ENCODE measurements at regions not wholly inside any gene's neighbourhood (a gene's known extent, or its start where the extent isn't known, plus 50 kb on each side); places are given as distances from the start of the nearest gene placed in this dataset.

DNA sequence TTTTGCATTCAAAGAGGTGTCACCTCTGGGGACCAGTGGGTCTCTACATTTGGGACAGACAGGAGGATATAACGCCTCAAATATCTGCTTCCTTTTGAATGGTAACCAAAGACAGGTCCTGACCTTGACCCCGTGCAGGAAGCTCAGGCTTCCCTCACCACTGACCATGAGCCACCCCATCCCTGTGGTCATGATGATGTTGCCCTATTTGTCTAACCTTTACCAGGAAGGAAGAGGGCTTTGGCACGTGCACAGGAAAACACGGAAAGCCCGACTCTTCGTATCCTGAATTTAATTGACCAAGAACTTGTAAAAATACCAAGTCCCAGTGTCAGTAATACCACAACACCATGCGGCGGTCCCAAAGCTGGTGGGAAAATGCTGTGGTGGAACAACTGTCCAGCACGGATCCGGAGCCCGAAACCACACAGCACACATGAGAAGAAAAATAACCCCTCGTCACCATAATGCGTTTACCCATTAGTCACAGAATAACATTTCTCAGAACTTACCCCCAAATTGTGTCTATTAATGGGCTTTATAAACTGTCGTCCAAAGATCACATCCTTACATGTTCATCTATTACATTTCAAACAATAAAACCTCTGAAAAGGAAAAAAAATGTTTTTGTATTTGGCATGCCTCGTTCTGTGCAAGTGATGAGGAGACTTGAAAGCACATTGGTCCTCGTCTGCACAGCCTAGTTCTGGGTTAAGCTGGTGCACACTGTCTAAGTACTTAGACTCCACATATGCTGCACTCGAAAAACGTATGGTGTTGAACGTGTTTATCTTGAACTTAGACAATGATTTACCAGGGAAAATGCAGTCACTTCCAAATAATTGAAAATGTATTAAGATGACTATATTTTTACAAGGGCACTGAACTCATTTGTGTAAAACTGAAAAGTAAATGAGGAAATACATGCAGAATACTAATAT, 118.9 kb upstream of the IGF1R start:
- TF ChIP-seq FOXP2 (optimal IDR thresholded peaks at IDR 0.05; ENCODE audit: borderline replicate concordance, extremely low read depth, extremely low read length, insufficient read depth) = no peak
- TF ChIP-seq SIN3A (IDR thresholded peaks at IDR 0.05; ENCODE audit: borderline replicate concordance, insufficient read depth, low read length) = no peak
- TF ChIP-seq, protein P1, sequence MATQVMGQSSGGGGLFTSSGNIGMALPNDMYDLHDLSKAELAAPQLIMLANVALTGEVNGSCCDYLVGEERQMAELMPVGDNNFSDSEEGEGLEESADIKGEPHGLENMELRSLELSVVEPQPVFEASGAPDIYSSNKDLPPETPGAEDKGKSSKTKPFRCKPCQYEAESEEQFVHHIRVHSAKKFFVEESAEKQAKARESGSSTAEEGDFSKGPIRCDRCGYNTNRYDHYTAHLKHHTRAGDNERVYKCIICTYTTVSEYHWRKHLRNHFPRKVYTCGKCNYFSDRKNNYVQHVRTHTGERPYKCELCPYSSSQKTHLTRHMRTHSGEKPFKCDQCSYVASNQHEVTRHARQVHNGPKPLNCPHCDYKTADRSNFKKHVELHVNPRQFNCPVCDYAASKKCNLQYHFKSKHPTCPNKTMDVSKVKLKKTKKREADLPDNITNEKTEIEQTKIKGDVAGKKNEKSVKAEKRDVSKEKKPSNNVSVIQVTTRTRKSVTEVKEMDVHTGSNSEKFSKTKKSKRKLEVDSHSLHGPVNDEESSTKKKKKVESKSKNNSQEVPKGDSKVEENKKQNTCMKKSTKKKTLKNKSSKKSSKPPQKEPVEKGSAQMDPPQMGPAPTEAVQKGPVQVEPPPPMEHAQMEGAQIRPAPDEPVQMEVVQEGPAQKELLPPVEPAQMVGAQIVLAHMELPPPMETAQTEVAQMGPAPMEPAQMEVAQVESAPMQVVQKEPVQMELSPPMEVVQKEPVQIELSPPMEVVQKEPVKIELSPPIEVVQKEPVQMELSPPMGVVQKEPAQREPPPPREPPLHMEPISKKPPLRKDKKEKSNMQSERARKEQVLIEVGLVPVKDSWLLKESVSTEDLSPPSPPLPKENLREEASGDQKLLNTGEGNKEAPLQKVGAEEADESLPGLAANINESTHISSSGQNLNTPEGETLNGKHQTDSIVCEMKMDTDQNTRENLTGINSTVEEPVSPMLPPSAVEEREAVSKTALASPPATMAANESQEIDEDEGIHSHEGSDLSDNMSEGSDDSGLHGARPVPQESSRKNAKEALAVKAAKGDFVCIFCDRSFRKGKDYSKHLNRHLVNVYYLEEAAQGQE (IDR thresholded peaks at IDR 0.05; ENCODE audit: insufficient read depth in 1 of 2, low read depth in 2 of 2, low read length in 2 of 2) = peak in 1 of 2 experiments; percentile 54; a peak in 1 of 4 replicates
- TF ChIP-seq POLR2AphosphoS5 (IDR thresholded peaks at IDR 0.05; ENCODE audit: low read depth, low read length) = no peak
- TF ChIP-seq TAF1 (IDR thresholded peaks at IDR 0.05; ENCODE audit: borderline replicate concordance, insufficient read depth, low read length) = peak; percentile 25; the same call in 1 of the 2 replicates

DNA sequence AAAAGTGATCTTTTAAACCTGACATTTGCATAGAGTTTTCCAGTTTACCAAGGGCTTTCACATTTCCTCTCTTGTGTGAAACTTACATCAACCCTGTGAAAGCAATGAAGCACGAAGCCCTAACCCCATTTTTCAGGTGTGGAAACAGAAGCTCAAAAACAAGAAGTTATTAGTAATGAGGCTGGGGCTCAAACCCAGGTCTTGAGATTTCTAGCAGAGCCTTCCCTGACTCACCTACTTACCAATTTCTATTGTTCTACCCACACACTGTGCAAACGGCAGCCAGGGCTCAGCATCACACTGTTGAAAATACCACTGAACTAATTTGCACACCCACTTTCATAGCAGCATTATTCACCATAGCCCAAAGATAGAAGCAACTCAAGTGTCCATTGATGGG, 117.8 kb upstream of the IGF1R start:
- TF ChIP-seq, protein P1 (IDR thresholded peaks at IDR 0.05; ENCODE audit: insufficient read depth in 1 of 2, low read depth in 2 of 2, low read length in 2 of 2) = no peak
- no peak for TF ChIP-seq FOXP2 (optimal IDR thresholded peaks at IDR 0.05; ENCODE audit: borderline replicate concordance, extremely low read depth, extremely low read length, insufficient read depth)

DNA sequence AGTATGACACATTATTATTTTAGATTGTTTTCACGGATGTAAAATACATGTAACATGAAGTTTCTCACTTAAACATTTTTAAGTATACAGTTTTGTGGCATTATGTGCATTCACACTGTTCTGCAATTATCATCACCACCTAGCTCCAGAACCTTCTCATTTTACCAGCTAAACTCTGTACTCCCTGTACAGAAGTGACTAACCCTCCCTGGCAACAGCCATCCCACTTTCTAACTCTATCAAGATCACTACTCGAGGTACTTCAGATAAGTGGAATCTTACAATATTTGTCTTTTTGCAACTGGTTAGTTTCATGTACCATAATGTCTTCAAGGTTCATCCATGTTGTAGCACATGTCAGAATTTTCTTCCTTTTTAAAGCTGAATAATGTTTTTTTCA, 116.3 kb upstream of the IGF1R start:
- TF ChIP-seq FOXP2 (optimal IDR thresholded peaks at IDR 0.05; ENCODE audit: borderline replicate concordance, extremely low read depth, extremely low read length, insufficient read depth) (no peak), TAF1 (IDR thresholded peaks at IDR 0.05; ENCODE audit: borderline replicate concordance, insufficient read depth, low read length) (no peak), SIN3A (IDR thresholded peaks at IDR 0.05; ENCODE audit: borderline replicate concordance, insufficient read depth, low read length) (no peak), POLR2AphosphoS5 (IDR thresholded peaks at IDR 0.05; ENCODE audit: low read depth, low read length) (no peak)
- TF ChIP-seq, protein P1 (IDR thresholded peaks at IDR 0.05; ENCODE audit: insufficient read depth in 1 of 2, low read depth in 2 of 2, low read length in 2 of 2) = no peak

DNA sequence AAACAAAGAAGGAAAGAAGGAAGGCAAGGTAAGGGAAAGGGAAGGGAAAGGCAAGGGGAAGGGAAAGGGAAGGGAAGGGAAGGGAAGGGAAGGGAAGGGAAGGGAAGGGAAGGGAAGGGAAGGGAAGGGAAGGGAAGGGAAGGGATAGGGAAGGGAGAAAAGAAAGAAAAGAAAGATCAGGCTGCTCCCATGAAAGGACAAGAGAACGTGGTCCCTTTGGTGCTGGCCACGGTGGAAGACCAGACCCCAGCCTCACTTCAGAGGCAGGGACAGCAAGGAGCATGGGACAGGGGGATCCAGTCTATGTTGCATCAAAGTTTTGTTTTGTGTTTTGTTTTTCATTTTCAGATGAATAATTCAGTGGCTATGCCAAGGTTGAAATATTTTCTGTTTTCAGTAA, 111.4 kb upstream of the IGF1R start:
- no peak for TF ChIP-seq POLR2AphosphoS5 (IDR thresholded peaks at IDR 0.05; ENCODE audit: low read depth, low read length)
- no peak for TF ChIP-seq SIN3A (IDR thresholded peaks at IDR 0.05; ENCODE audit: borderline replicate concordance, insufficient read depth, low read length)
- TF ChIP-seq, protein P1 (IDR thresholded peaks at IDR 0.05; ENCODE audit: insufficient read depth in 1 of 2, low read depth in 2 of 2, low read length in 2 of 2) = no peak
- no peak for TF ChIP-seq TAF1 (IDR thresholded peaks at IDR 0.05; ENCODE audit: borderline replicate concordance, insufficient read depth, low read length)
- TF ChIP-seq FOXP2 (optimal IDR thresholded peaks at IDR 0.05; ENCODE audit: borderline replicate concordance, extremely low read depth, extremely low read length, insufficient read depth) = no peak

All from PFSK-1 (cell line).